GM23338 (cell line): ENCODE measurements at regions not wholly inside any gene's neighbourhood (a gene's known extent, or its start where the extent isn't known, plus 50 kb on each side); places are given as distances from the start of the nearest gene placed in this dataset.

Experiments used
- CREB1 ChIP-seq: fragments of 250-450 bp; sonication (Bioruptor Pico); IDR thresholded peaks from 2 replicates; pipeline ENCODE4 v1.5.0; 2020; ENCODE audit warnings: low read depth, mild to moderate bottlenecking, moderate library complexity
- EZH2 ChIP-seq: fragments of 200-600 bp; sonication (generic); IDR thresholded peaks from one replicate; pipeline ENCODE4 v1.8.0; 2017; ENCODE audit warnings: antibody characterized with exemption, mild to moderate bottlenecking, low read depth; ENCODE audit not compliant: unreplicated experiment
- EZH2phosphoT487 ChIP-seq: fragments of 200-600 bp; sonication (generic); IDR thresholded peaks from one replicate; pipeline ENCODE4 v1.8.1; 2018; ENCODE audit warnings: antibody characterized with exemption; ENCODE audit not compliant: unreplicated experiment
- JUNB ChIP-seq: IDR thresholded peaks from one replicate; pipeline ENCODE4 v1.6.1; 2016; ENCODE audit warnings: antibody characterized with exemption; ENCODE audit not compliant: unreplicated experiment
- NANOG ChIP-seq: IDR thresholded peaks from 2 replicates; pipeline ENCODE4 v1.6.1; 2016; ENCODE audit warnings: antibody characterized with exemption, borderline replicate concordance
- POLR2AphosphoS5 ChIP-seq: IDR thresholded peaks from 2 replicates; pipeline ENCODE4 v1.6.1; 2016; ENCODE audit warnings: antibody characterized with exemption, low read depth
- REST ChIP-seq: IDR thresholded peaks from one replicate; pipeline ENCODE4 v1.6.1; 2018; ENCODE audit warnings: antibody characterized with exemption; ENCODE audit not compliant: unreplicated experiment
- STAT1 ChIP-seq: IDR thresholded peaks from one replicate; pipeline ENCODE4 v1.6.1; 2016; ENCODE audit warnings: antibody characterized with exemption; ENCODE audit not compliant: unreplicated experiment
- ZNF114 ChIP-seq: fragments of 250-450 bp; sonication (Bioruptor Pico); IDR thresholded peaks from 2 replicates; pipeline ENCODE4 v1.5.0; 2020; ENCODE audit warnings: mild to moderate bottlenecking, moderate library complexity
- ZNF331 ChIP-seq: fragments of 250-450 bp; sonication (Bioruptor Pico); IDR thresholded peaks from 2 replicates; pipeline ENCODE4 v1.5.0; 2020; ENCODE audit warnings: low read depth, mild to moderate bottlenecking, moderate library complexity
- ZNF462 ChIP-seq: fragments of 250-450 bp; sonication (Bioruptor Pico); IDR thresholded peaks from 2 replicates; pipeline ENCODE4 v1.5.0; 2020; ENCODE audit warnings: mild to moderate bottlenecking, moderate library complexity
- TF ChIP-seq, protein P1 (sequence below): IDR thresholded peaks from 2 replicates; pipeline ENCODE4 v1.6.1; 2016; ENCODE audit warnings: antibody characterized with exemption
- TF ChIP-seq, protein P2 (sequence below), 2 experiments: fragments of 200-600 bp in 1 of 2; sonication (generic) in 1 of 2; conservative IDR thresholded peaks; 2 replicates each; pipeline versions ENCODE4 v1.5.1 to v1.6.1; 2016 to 2017; ENCODE audit warnings: antibody characterized with exemption in 2 of 2, low read depth in 2 of 2, mild to moderate bottlenecking in 2 of 2, moderate library complexity in 1 of 2

DNA sequence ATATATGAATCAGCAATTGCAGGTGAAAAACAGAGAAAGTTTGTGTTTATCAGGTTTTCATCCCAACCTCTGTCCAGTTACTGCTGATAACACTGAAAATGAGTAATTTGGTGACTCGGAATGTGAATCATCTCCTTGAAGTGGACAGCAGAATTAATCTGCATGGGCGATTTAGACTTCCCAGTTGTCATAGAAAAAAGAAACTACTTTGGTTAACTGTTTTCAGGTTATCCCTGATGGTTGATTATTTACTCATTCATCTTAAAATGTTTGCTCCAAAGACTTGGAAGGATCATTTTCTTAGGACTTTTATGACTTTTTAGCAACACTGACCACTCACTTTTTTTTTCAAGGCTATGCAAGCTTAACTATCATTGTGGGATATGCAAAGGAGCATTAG is 504.1 kb upstream of the ANKRD30A start:
- TF ChIP-seq JUNB (no peak), REST (no peak), POLR2AphosphoS5 (no peak), EZH2phosphoT487 (no peak), NANOG (no peak), EZH2 (no peak), CREB1 (CRISPR knock-in tag) (no peak), STAT1 (no peak), ZNF114 (no peak), ZNF462 (CRISPR knock-in tag) (no peak), ZNF331 (no peak)
- TF ChIP-seq, protein P1, sequence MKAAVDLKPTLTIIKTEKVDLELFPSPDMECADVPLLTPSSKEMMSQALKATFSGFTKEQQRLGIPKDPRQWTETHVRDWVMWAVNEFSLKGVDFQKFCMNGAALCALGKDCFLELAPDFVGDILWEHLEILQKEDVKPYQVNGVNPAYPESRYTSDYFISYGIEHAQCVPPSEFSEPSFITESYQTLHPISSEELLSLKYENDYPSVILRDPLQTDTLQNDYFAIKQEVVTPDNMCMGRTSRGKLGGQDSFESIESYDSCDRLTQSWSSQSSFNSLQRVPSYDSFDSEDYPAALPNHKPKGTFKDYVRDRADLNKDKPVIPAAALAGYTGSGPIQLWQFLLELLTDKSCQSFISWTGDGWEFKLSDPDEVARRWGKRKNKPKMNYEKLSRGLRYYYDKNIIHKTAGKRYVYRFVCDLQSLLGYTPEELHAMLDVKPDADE = no peak
- TF ChIP-seq, protein P2, sequence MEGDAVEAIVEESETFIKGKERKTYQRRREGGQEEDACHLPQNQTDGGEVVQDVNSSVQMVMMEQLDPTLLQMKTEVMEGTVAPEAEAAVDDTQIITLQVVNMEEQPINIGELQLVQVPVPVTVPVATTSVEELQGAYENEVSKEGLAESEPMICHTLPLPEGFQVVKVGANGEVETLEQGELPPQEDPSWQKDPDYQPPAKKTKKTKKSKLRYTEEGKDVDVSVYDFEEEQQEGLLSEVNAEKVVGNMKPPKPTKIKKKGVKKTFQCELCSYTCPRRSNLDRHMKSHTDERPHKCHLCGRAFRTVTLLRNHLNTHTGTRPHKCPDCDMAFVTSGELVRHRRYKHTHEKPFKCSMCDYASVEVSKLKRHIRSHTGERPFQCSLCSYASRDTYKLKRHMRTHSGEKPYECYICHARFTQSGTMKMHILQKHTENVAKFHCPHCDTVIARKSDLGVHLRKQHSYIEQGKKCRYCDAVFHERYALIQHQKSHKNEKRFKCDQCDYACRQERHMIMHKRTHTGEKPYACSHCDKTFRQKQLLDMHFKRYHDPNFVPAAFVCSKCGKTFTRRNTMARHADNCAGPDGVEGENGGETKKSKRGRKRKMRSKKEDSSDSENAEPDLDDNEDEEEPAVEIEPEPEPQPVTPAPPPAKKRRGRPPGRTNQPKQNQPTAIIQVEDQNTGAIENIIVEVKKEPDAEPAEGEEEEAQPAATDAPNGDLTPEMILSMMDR (conservative IDR thresholded peaks at IDR 0.05; ENCODE audit: low read depth in 2 of 2) = no peak
